Osteocyte (in vitro differentiated cells): ENCODE measurements at regions not wholly inside any gene's neighbourhood (a gene's known extent, or its start where the extent isn't known, plus 50 kb on each side); places are given as distances from the start of the nearest gene placed in this dataset.

Experiments used
- DNase-seq: peaks from one replicate; pipeline ENCODE4 v3.0.0; 2021; ENCODE audit warnings: mixed read lengths; ENCODE audit not compliant: unreplicated experiment; ENCODE audit errors: extremely low spot score
- H3K27ac Mint-ChIP-seq: one replicate; pipeline ENCODE4 v1.8.0; 2021; ENCODE audit warnings: mild to moderate bottlenecking, mixed read lengths; ENCODE audit not compliant: unreplicated experiment
- H3K27me3 Mint-ChIP-seq: one replicate; pipeline ENCODE4 v1.8.0; 2021; ENCODE audit warnings: mixed read lengths; ENCODE audit not compliant: unreplicated experiment
- H3K36me3 Mint-ChIP-seq: one replicate; pipeline ENCODE4 v1.8.0; 2021; ENCODE audit warnings: mixed read lengths; ENCODE audit not compliant: unreplicated experiment
- H3K4me1 Mint-ChIP-seq: one replicate; pipeline ENCODE4 v1.8.0; 2021; ENCODE audit warnings: mixed read lengths; ENCODE audit not compliant: unreplicated experiment
- H3K4me3 Mint-ChIP-seq: one replicate; pipeline ENCODE4 v1.8.0; 2021; ENCODE audit warnings: mild to moderate bottlenecking, moderate library complexity, mixed read lengths; ENCODE audit not compliant: unreplicated experiment
- H3K9me3 Mint-ChIP-seq: one replicate; pipeline ENCODE4 v1.8.0; 2021; ENCODE audit warnings: mixed read lengths; ENCODE audit not compliant: unreplicated experiment
- TF ChIP-seq, protein P1 (sequence below): fragments of 200-600 bp; sonication (generic); IDR thresholded peaks from 2 replicates; pipeline ENCODE4 v1.5.0; 2021; ENCODE audit warnings: antibody characterized with exemption, mild to moderate bottlenecking, moderate library complexity

DNA sequence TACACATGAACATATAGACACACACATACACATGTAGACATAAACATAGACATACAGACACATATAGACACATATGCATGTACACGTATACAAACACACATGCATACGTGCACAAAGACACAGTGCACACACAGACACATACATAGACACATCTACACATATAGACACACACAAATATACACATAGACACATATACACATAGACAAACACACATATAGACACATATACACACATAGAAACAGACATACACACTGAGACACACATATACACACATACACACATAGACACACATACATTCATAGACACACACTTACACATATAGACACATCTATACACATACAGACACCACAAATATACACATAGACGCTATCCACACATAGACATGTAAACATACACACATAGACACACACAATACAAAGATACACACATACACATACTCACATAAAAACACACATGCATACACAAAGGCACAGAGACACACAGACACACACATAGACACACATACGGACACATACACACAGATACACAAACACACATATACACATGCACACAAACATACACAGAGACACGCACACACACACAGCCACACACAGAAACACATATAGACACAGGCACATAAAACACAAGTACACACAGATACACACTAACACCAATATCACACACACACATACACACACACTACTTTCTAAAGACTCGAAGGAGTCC, 254.0 kb downstream of the TSHZ3 start:
- Mint-ChIP-seq H3K4me1 (no peaks in the 10 kb centered on the region), H3K27ac (no peak overlapping the region), H3K27me3 (peaks cover 2% of the 10 kb centered on the region), H3K9me3 (no peaks in the 10 kb centered on the region), H3K36me3 (no peaks in the 10 kb centered on the region), H3K4me3 (no peak overlapping the region)
- no peak for DNase-seq
- TF ChIP-seq, protein P1, sequence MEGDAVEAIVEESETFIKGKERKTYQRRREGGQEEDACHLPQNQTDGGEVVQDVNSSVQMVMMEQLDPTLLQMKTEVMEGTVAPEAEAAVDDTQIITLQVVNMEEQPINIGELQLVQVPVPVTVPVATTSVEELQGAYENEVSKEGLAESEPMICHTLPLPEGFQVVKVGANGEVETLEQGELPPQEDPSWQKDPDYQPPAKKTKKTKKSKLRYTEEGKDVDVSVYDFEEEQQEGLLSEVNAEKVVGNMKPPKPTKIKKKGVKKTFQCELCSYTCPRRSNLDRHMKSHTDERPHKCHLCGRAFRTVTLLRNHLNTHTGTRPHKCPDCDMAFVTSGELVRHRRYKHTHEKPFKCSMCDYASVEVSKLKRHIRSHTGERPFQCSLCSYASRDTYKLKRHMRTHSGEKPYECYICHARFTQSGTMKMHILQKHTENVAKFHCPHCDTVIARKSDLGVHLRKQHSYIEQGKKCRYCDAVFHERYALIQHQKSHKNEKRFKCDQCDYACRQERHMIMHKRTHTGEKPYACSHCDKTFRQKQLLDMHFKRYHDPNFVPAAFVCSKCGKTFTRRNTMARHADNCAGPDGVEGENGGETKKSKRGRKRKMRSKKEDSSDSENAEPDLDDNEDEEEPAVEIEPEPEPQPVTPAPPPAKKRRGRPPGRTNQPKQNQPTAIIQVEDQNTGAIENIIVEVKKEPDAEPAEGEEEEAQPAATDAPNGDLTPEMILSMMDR = no peak

DNA sequence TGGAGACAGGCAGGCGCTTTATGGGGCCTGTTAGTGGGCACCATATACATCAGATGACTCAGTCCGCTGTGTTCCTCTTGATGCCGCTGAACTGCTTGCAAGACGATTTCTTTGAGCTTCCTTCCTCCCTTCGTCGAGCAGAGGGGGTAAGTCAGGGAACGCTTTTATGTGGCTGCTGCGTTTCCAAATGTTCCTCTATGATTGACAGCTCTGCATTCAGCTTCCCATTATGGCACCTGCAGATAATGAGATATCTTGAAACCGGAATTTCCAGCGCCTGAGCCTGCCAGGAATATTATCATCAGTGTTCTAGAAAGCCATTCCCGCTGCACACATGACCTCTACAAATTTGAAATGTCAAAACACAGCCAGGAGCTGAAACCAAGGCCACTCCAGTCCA, 257.0 kb downstream of the TSHZ3 start:
- Mint-ChIP-seq H3K4me1 (no peaks in the 10 kb centered on the region), H3K27ac (no peak overlapping the region), H3K4me3 (no peak overlapping the region), H3K36me3 (no peaks in the 10 kb centered on the region), H3K27me3 (peaks cover 3% of the 10 kb centered on the region), H3K9me3 (no peaks in the 10 kb centered on the region)
- TF ChIP-seq, protein P1 = no peak
- DNase-seq = no peak

DNA sequence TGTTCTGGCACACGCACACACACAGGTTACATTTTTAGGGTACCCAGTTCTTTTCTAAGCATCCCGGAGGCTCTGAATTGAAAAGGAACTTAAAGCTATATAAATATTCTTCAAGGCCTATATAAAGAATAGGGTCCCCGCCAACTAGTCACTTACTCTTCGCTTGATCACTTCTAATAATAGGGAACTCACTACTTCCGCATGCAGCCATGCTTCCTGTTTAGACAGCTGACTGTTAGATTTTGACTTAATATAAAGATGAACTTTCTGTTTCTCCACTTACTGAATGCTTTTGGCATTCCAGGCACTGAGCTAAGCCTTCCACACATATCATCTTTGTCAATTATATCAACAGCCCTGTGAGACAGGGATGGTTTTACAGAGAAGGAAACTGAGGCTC, 259.6 kb downstream of the TSHZ3 start:
- peaks cover 3% of the 10 kb centered on the region for H3K27me3 Mint-ChIP-seq
- no peaks in the 10 kb centered on the region for H3K9me3 Mint-ChIP-seq
- TF ChIP-seq, protein P1 = no peak
- no peaks in the 10 kb centered on the region for H3K4me1 Mint-ChIP-seq
- DNase-seq = no peak
- no peaks in the 10 kb centered on the region for H3K36me3 Mint-ChIP-seq
- H3K27ac Mint-ChIP-seq = no peak overlapping the region
- no peak overlapping the region for H3K4me3 Mint-ChIP-seq

DNA sequence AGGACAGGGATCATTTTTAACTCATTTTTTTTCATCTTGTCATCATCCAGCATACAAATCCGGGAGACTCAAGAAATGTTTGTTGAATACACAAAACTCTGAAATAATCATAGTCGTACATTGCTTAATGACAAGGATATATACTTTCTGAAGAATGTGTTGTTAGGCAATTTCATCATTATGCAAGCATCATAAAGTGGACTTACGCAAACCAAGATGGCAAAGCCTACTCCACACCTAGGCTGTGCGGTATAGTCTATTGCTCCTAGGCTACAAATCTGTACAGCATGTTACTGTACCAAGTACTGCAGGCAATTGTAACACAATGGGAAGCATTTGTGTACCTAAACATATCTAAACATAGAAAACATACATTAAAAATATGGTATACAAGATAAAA, 264.1 kb downstream of the TSHZ3 start:
- Mint-ChIP-seq H3K36me3 (no peaks in the 10 kb centered on the region), H3K4me3 (no peak overlapping the region), H3K27ac (no peak overlapping the region), H3K4me1 (no peaks in the 10 kb centered on the region), H3K27me3 (peaks cover 2% of the 10 kb centered on the region), H3K9me3 (no peaks in the 10 kb centered on the region)
- DNase-seq = no peak
- TF ChIP-seq, protein P1 = no peak

DNA sequence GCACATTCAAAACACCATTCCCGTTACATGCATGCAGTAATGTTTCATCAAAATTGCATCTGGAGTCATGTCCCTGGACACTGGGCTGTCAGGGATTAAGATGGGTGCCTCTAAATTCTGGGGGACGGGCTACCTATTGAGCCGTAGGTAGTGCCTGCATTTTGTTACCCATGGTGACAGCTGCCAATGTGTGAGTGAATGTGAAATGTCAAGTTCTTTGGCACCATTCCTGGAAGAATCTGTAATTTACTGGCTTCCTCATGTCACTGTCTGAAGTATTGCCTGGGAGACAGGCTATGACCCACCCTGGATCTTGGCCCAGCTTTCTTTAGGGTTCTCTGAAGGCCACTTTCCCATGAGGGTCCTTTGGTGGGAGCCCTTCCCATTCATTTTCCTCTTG, 266.1 kb downstream of the TSHZ3 start:
- TF ChIP-seq, protein P1 = no peak
- Mint-ChIP-seq H3K36me3 (no peaks in the 10 kb centered on the region), H3K9me3 (no peaks in the 10 kb centered on the region), H3K4me1 (no peaks in the 10 kb centered on the region), H3K4me3 (no peak overlapping the region), H3K27ac (no peak overlapping the region), H3K27me3 (no peaks in the 10 kb centered on the region)
- DNase-seq = no peak
